SK-N-SH treated with all-trans-retinoic acid at 6 μM for 48 hours (cell line): ENCODE measurements at regions not wholly inside any gene's neighbourhood (a gene's known extent, or its start where the extent isn't known, plus 50 kb on each side); places are given as distances from the start of the nearest gene placed in this dataset.

Experiments
- ARNTL ChIP-seq: fragments of 450-650 bp; formaldehyde crosslinking; IDR thresholded peaks from 2 replicates; pipeline ENCODE4 v1.5.0; 2020; ENCODE audit warnings: low read depth, mild to moderate bottlenecking, moderate library complexity, borderline replicate concordance
- CSDC2 ChIP-seq: fragments of 250-450 bp; sonication (Bioruptor Pico); IDR thresholded peaks from 2 replicates; pipeline ENCODE4 v1.5.0; 2020; ENCODE audit warnings: mild to moderate bottlenecking, moderate library complexity
- PATZ1 ChIP-seq: fragments of 250-450 bp; sonication (Bioruptor Pico); IDR thresholded peaks from 2 replicates; pipeline ENCODE4 v1.8.0; 2020; ENCODE audit warnings: mild to moderate bottlenecking, moderate library complexity, borderline replicate concordance
- PPARA ChIP-seq: fragments of 250-450 bp; sonication (Bioruptor Pico); IDR thresholded peaks from 2 replicates; pipeline ENCODE4 v1.5.0; 2020; ENCODE audit warnings: mild to moderate bottlenecking, borderline replicate concordance
- TSHZ2 ChIP-seq: fragments of 250-450 bp; sonication (Bioruptor Pico); IDR thresholded peaks from 2 replicates; pipeline ENCODE4 v1.5.0; 2020; ENCODE audit warnings: mild to moderate bottlenecking, moderate library complexity
- ZC3H10 ChIP-seq: fragments of 250-450 bp; sonication (Bioruptor Pico); IDR thresholded peaks from 2 replicates; pipeline ENCODE4 v1.5.1; 2021; ENCODE audit warnings: mild to moderate bottlenecking, moderate library complexity
- ZFP30 ChIP-seq: fragments of 450-650 bp; formaldehyde crosslinking; IDR thresholded peaks from 2 replicates; pipeline ENCODE4 v1.5.0; 2022; ENCODE audit warnings: mild to moderate bottlenecking, moderate library complexity
- ZNF70 ChIP-seq: fragments of 450-650 bp; formaldehyde crosslinking; IDR thresholded peaks from 2 replicates; pipeline ENCODE4 v1.5.0; 2020; ENCODE audit warnings: mild to moderate bottlenecking, moderate library complexity
- TF ChIP-seq, protein P1 (sequence below): fragments of 250-450 bp; sonication (Bioruptor Pico); IDR thresholded peaks from 2 replicates; pipeline ENCODE4 v1.5.1; 2021; ENCODE audit warnings: mild to moderate bottlenecking, moderate library complexity

DNA sequence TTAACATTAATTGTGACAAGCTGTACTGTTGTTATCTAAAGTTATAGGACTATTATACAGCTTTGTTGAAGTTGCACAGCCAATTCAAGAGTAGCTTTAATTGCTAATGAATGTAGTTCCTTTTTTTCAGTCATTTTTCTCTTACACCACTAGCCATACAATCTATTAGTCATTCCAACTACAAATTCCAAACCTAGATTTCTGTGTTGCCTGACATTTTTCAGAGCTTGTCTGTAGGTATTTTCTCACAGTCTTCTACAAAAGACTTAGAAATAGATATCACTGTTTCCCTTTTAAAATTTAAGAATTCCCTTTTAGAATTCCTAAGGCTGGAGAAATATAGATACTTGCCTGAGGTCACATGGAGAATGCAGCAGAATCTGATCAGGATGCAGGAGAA is 307.0 kb upstream of the HS3ST1 start:
- TF ChIP-seq, protein P1, sequence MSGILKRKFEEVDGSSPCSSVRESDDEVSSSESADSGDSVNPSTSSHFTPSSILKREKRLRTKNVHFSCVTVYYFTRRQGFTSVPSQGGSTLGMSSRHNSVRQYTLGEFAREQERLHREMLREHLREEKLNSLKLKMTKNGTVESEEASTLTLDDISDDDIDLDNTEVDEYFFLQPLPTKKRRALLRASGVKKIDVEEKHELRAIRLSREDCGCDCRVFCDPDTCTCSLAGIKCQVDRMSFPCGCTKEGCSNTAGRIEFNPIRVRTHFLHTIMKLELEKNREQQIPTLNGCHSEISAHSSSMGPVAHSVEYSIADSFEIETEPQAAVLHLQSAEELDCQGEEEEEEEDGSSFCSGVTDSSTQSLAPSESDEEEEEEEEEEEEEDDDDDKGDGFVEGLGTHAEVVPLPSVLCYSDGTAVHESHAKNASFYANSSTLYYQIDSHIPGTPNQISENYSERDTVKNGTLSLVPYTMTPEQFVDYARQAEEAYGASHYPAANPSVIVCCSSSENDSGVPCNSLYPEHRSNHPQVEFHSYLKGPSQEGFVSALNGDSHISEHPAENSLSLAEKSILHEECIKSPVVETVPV (CRISPR knock-in tag) = no peak
- TF ChIP-seq PATZ1 (no peak), ZNF70 (CRISPR knock-in tag) (no peak), ZC3H10 (CRISPR knock-in tag) (no peak), ZFP30 (CRISPR knock-in tag) (no peak), TSHZ2 (no peak), CSDC2 (CRISPR knock-in tag) (no peak), PPARA (no peak), ARNTL (no peak)
